ENCODE measurements at regions not wholly inside any gene's neighbourhood (a gene's known extent, or its start where the extent isn't known, plus 50 kb on each side); places are given as distances from the start of the nearest gene placed in this dataset.
A peak's percentile ranks its signal among the peaks of the same experiment; 100 is the strongest.
"Not testable (repeated sequence)": the region's sequence is repeated elsewhere in the genome, so short reads cannot be mapped to it uniquely, and the experiment has no call there.

DNA sequence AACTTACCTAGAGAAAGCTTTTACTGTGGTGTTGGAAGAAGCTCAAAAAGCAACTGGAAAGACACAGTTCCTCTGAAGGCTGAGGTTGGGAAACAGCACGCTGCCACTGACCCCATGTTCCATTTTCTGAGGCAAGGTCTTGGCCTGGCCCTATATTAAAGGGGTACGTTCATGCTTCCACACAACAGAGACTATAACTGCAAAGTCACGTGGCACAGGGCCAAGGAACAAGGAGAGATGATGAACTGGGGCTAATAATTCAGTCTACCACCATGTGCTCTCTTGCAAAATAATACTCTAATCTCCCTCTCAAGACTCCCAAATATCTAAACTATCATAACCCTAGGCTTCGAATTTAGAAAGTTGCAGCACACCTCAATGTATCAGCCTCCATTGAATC is 381.6 kb downstream of the DSEL start:
- Histone ChIP-seq H3K27ac (no peak overlapping the region), H3K4me3 (no peak overlapping the region), H3K9me3 (replicated peaks) (no peaks in the 10 kb centered on the region), H3K36me3 (no peaks in the 10 kb centered on the region), H3K4me1 (no peaks in the 10 kb centered on the region; the same call in 1 of the 2 replicates), H3K27me3 (no peaks in the 10 kb centered on the region)
- no peak for DNase-seq

DNA sequence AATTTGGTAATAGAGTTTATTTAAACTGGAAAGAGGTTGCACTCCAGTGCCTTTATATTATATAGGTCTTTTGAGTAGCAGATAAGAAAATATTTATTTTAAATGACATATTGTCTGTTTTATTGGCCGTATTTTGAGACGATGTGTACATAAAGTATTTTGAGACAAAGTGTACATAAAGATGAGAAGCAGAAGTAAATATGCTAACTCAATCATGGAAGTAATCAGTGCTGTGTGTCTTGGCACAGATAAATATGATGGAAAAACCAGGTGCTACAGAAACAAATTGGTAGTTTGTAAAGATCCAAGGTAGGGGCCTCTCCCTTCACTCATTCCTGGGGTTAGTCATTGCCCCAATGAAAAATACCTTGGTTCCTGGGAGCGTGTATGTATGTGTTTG is 382.9 kb downstream of the DSEL start:
- no peak overlapping the region for H3K4me3 ChIP-seq

GRCh38 chr18:67132919-67133318 is 383.6 kb downstream of the DSEL start:
- Histone ChIP-seq H3K9me3 (replicated peaks) (no peaks in the 10 kb centered on the region), H3K36me3 (no peaks in the 10 kb centered on the region), H3K27me3 (no peaks in the 10 kb centered on the region), H3K27ac (no peak overlapping the region), H3K4me3 (no peak overlapping the region), H3K4me1 (no peaks in the 10 kb centered on the region; the same call in 1 of the 2 replicates)
- peak in 1 of 2 experiments; percentile 8 for DNase-seq

More for the DNA sequence above, 382.9 kb downstream of the DSEL start:
- Histone ChIP-seq H3K36me3 (no peaks in the 10 kb centered on the region), H3K4me1 (no peaks in the 10 kb centered on the region; the same call in 1 of the 2 replicates), H3K27me3 (no peaks in the 10 kb centered on the region), H3K9me3 (replicated peaks) (no peaks in the 10 kb centered on the region), H3K27ac (no peak overlapping the region)
- no peak for DNase-seq

GRCh38 chr18:67131498-67131897 is 385.0 kb downstream of the DSEL start:
- DNase-seq = no peak
- Histone ChIP-seq H3K27me3 (no peaks in the 10 kb centered on the region), H3K9me3 (replicated peaks) (no peaks in the 10 kb centered on the region), H3K27ac (no peak overlapping the region), H3K4me3 (no peak overlapping the region), H3K36me3 (no peaks in the 10 kb centered on the region), H3K4me1 (no peaks in the 10 kb centered on the region; the same call in 1 of the 2 replicates)

- not testable (repeated sequence) for DNase-seq; H3K27ac ChIP-seq; H3K36me3 ChIP-seq; H3K27me3 ChIP-seq; H3K9me3 ChIP-seq (replicated peaks); H3K4me1 ChIP-seq; H3K4me3 ChIP-seq
Measured at GRCh38 chr18:67126751-67127150, 389.8 kb downstream of the DSEL start.

DNA sequence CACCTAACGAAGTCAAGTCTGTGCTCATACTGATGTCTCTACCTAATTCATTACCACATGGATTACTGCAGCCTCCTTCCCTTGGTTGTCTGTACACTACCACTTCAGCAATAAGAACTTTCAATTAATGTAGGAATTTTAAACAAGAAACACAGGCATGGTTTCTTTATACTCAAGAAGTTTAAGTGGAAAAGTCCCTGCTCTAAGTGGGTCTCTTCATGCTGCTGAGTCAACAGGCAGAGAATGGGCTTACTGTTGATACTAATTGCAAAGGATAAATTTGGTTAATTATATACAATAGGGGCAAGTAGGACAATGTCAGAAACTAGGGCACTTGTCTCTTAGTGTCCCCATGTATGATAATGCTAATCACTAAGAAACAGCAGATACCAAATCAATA is 392.6 kb downstream of the DSEL start:
- no peak for DNase-seq
- no peaks in the 10 kb centered on the region for H3K36me3 ChIP-seq
- H3K27ac ChIP-seq = no peak overlapping the region
- H3K4me1 ChIP-seq = no peaks in the 10 kb centered on the region; the same call in 1 of the 2 replicates
- H3K4me3 ChIP-seq = no peak overlapping the region
- H3K9me3 ChIP-seq (replicated peaks) = no peaks in the 10 kb centered on the region
- no peaks in the 10 kb centered on the region for H3K27me3 ChIP-seq

DNA sequence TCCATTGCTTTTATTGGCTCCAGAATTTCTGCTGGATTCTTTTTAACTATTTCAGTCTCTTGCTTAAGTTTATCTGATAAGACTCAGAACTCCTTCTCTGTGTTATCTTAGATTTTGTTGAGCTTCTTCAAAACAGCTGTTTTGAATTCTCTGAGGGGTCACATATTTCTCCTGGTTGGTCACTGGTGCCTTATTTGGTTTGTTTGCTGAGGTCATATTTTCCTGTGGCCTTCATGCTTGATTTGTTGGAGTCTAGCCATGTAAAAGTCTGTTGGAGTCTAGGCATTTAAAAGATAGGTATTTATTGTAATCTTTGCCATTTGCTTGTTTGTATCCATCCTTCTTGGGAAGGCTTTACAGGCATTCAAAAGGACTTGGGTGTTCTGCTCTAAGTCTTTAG is 398.7 kb downstream of the DSEL start:
- Histone ChIP-seq H3K4me3 (no peak overlapping the region), H3K27me3 (no peaks in the 10 kb centered on the region), H3K27ac (peak overlapping the region; percentile 55), H3K4me1 (peaks cover 18% of the 10 kb centered on the region), H3K36me3 (no peaks in the 10 kb centered on the region), H3K9me3 (replicated peaks) (no peaks in the 10 kb centered on the region)
- peak; percentile 27 to 38 for DNase-seq

GRCh38 chr18:67109535-67109934 is 407.0 kb downstream of the DSEL start:
- Histone ChIP-seq H3K4me1 (peaks cover 13% of the 10 kb centered on the region), H3K27me3 (no peaks in the 10 kb centered on the region), H3K36me3 (no peaks in the 10 kb centered on the region), H3K9me3 (replicated peaks) (no peaks in the 10 kb centered on the region), H3K27ac (peak overlapping the region; percentile 61), H3K4me3 (no peak overlapping the region)
- peak; percentile 57 to 79 for DNase-seq

DNA sequence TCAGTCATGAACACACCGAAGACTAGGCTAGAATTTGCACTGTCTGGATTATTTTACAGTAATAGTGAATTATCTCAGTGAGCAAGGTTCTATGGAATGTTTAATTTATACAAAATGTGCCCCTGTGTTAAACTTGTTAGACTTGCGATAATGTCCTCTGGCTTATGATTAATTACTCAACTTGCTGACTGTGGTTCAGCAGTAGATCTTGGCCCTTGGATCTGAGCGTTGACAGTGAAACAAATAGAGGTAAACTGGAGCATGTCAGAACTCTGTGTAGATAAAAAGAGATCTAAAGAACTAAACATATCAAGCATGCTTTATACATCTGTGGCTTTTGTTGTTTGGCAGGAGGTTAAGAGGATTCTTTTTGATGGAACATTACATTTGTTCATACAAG is 407.6 kb downstream of the DSEL start:
- peak overlapping the region; percentile 61 for H3K27ac ChIP-seq
- no peaks in the 10 kb centered on the region for H3K27me3 ChIP-seq
- DNase-seq = peak in 1 of 2 experiments; percentile 35
- H3K4me3 ChIP-seq = no peak overlapping the region
- no peaks in the 10 kb centered on the region for H3K9me3 ChIP-seq (replicated peaks)
- H3K4me1 ChIP-seq = peaks cover 13% of the 10 kb centered on the region
- H3K36me3 ChIP-seq = no peaks in the 10 kb centered on the region

GRCh38 chr18:67104700-67105284 is 411.7 kb downstream of the DSEL start:
- H3K27ac ChIP-seq = no peak overlapping the region
- no peak overlapping the region for H3K4me3 ChIP-seq
- H3K27me3 ChIP-seq = no peaks in the 10 kb centered on the region
- no peaks in the 10 kb centered on the region for H3K36me3 ChIP-seq
- H3K9me3 ChIP-seq (replicated peaks) = no peaks in the 10 kb centered on the region
- peaks cover 9% of the 10 kb centered on the region for H3K4me1 ChIP-seq
- peak; percentile 37 to 59 for DNase-seq

DNA sequence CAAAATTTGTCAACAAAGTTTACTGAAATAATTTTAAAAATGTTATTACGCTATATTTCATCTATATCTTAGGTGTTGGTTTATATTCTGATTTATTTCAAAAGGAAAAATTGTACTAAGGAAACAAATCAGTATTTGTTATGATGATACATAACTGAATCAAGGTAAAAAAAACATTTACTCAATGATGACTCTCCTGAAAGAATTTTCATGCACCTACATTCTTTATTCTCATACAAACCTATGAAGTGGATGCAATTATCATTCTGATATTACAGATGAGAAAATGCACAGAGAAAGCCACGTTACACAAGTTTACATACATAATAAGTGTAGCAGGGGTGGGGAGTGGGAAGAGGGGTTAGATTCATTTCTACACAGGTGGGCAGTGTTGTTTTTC is 422.4 kb downstream of the DSEL start:
- no peaks in the 10 kb centered on the region for H3K9me3 ChIP-seq (replicated peaks)
- DNase-seq = no peak
- H3K36me3 ChIP-seq = no peaks in the 10 kb centered on the region
- no peak overlapping the region for H3K27ac ChIP-seq
- H3K4me1 ChIP-seq = no peaks in the 10 kb centered on the region
- no peak overlapping the region for H3K4me3 ChIP-seq
- H3K27me3 ChIP-seq = no peaks in the 10 kb centered on the region

DNA sequence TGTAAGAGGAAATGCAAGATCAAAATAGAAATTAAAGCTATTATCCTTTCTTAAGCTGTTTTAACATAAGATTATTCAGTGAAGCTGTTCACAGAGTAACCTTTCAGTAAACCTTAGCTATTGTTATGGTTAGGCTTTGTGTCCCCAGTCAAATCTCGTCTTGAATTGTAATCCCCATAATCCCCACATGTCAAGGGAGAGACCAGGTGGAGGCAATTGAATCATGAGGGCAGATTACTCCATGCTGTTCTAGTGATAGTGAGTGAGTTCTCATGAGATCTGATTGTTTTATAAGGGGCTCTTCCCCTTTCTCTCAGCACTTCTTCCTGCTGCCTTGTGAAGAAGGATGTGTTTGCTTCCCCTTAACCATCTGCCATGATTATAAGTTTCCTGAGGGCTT is 424.4 kb downstream of the DSEL start:
- no peaks in the 10 kb centered on the region for H3K9me3 ChIP-seq (replicated peaks)
- H3K27ac ChIP-seq = no peak overlapping the region
- DNase-seq = no peak

GRCh38 chr18:67081482-67082211 is 434.9 kb downstream of the DSEL start:
- no peak for DNase-seq
- Histone ChIP-seq H3K4me1 (no peaks in the 10 kb centered on the region), H3K36me3 (no peaks in the 10 kb centered on the region)

More for the DNA sequence above, 424.4 kb downstream of the DSEL start:
- Histone ChIP-seq H3K4me3 (no peak overlapping the region), H3K27me3 (no peaks in the 10 kb centered on the region), H3K4me1 (no peaks in the 10 kb centered on the region), H3K36me3 (no peaks in the 10 kb centered on the region)

DNA sequence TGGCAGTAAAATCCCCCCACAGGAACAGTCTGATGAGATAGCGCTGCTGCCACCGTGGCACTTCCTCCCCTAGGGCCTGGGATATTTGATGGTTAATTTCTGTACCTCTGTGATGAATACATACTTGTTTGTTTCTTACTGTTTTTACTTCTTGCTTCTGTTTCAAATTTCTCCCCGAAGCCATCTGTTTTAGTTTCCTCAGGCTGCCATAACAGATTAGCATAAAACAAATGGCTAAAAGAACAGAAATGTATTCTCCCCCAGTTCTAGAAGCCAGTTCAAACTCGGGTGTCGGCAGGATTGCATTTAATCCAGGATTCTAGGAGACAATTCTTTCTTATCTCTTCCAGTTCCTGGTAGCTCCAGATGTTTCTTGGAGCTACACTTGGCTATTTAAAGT is 435.9 kb downstream of the DSEL start:
- H3K36me3 ChIP-seq = no peaks in the 10 kb centered on the region
- H3K9me3 ChIP-seq (replicated peaks) = no peaks in the 10 kb centered on the region
- no peaks in the 10 kb centered on the region for H3K27me3 ChIP-seq
- no peak overlapping the region for H3K4me3 ChIP-seq
- H3K4me1 ChIP-seq = no peaks in the 10 kb centered on the region
- DNase-seq = no peak
- H3K27ac ChIP-seq = no peak overlapping the region

More at GRCh38 chr18:67081482-67082211, 434.9 kb downstream of the DSEL start:
- Histone ChIP-seq H3K9me3 (replicated peaks) (no peaks in the 10 kb centered on the region), H3K27ac (no peak overlapping the region), H3K4me3 (no peak overlapping the region), H3K27me3 (no peaks in the 10 kb centered on the region)

GRCh38 chr18:67074309-67074708 is 442.2 kb downstream of the DSEL start:
- H3K27ac ChIP-seq = no peak overlapping the region
- H3K4me1 ChIP-seq = peaks cover 5% of the 10 kb centered on the region
- H3K27me3 ChIP-seq = no peaks in the 10 kb centered on the region
- H3K36me3 ChIP-seq = no peaks in the 10 kb centered on the region
- no peaks in the 10 kb centered on the region for H3K9me3 ChIP-seq (replicated peaks)
- no peak for DNase-seq
- no peak overlapping the region for H3K4me3 ChIP-seq

GRCh38 chr18:67072791-67073190 is 443.7 kb downstream of the DSEL start:
- H3K4me3 ChIP-seq = no peak overlapping the region
- H3K36me3 ChIP-seq = no peaks in the 10 kb centered on the region
- peak; percentile 17 to 55 for DNase-seq
- H3K27ac ChIP-seq = peak overlapping the region; percentile 58
- H3K4me1 ChIP-seq = peaks cover 5% of the 10 kb centered on the region
- H3K9me3 ChIP-seq (replicated peaks) = no peaks in the 10 kb centered on the region
- H3K27me3 ChIP-seq = no peaks in the 10 kb centered on the region
